ENCODE measurements at regions not wholly inside any gene's neighbourhood (a gene's known extent, or its start where the extent isn't known, plus 50 kb on each side); places are given as distances from the start of the nearest gene placed in this dataset.
"Not testable (repeated sequence)": the region's sequence is repeated elsewhere in the genome, so short reads cannot be mapped to it uniquely, and the experiment has no call there.

GRCh38 chr6:27805347-27805746 lies 106.8 kb downstream of the OR2B2 start:
- Histone ChIP-seq H3K9me3 (replicated peaks; ENCODE audit: control insufficient read depth, low read depth, low read length) (no peaks in the 10 kb centered on the region), H3K36me3 (ENCODE audit: control insufficient read depth, insufficient read depth, low read length) (no peaks in the 10 kb centered on the region), H3K27ac (ENCODE audit: low read length) (no peak overlapping the region), H3K4me3 (ENCODE audit: low read length) (no peak overlapping the region), H3K27me3 (ENCODE audit: control insufficient read depth, insufficient read depth, low read length) (no peaks in the 10 kb centered on the region), H3K4me1 (ENCODE audit: control insufficient read depth, insufficient read depth, low read length) (peaks cover 9% of the 10 kb centered on the region)
- DNase-seq: no peak
- WGBS (ENCODE audit: insufficient coverage): 100% methylated on average over 1 of the region's 2 CpGs

DNA sequence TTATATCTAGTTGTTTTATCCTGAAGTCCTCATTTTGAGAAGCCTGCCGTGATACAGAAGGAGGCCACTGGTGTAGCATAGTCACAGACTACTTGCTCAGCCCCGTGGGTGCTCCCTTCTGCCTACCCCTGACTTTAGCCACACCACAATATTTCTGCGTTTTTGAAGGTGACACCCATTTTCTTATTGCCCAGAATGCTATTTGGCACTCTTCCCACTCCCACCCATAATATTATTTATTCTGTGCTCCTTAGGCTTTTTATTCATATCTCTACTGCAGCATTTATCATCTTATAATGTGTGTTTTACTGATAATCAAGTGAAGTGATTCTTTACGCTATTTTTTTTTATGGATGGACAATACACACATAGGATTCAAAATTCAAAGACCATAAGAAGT lies 107.3 kb downstream of the OR2B2 start:
- Histone ChIP-seq H3K27ac (ENCODE audit: low read length) (no peak overlapping the region), H3K4me1 (ENCODE audit: control insufficient read depth, insufficient read depth, low read length) (peaks cover 9% of the 10 kb centered on the region), H3K36me3 (ENCODE audit: control insufficient read depth, insufficient read depth, low read length) (no peaks in the 10 kb centered on the region), H3K4me3 (ENCODE audit: low read length) (no peak overlapping the region), H3K9me3 (replicated peaks; ENCODE audit: control insufficient read depth, low read depth, low read length) (no peaks in the 10 kb centered on the region), H3K27me3 (ENCODE audit: control insufficient read depth, insufficient read depth, low read length) (no peaks in the 10 kb centered on the region)
- DNase-seq: no peak
- WGBS (ENCODE audit: insufficient coverage): 83% methylated on average over 3 of the region's 4 CpGs

GRCh38 chr6:27800731-27801373 lies 111.3 kb downstream of the OR2B2 start:
- Histone ChIP-seq H3K27ac (ENCODE audit: low read length) (no peak overlapping the region), H3K27me3 (ENCODE audit: control insufficient read depth, insufficient read depth, low read length) (no peaks in the 10 kb centered on the region), H3K4me3 (ENCODE audit: low read length) (no peak overlapping the region), H3K36me3 (ENCODE audit: control insufficient read depth, insufficient read depth, low read length) (no peaks in the 10 kb centered on the region), H3K4me1 (ENCODE audit: control insufficient read depth, insufficient read depth, low read length) (no peaks in the 10 kb centered on the region), H3K9me3 (replicated peaks; ENCODE audit: control insufficient read depth, low read depth, low read length) (no peaks in the 10 kb centered on the region)
- 78% methylated on average over 1 of the region's 2 CpGs for WGBS (ENCODE audit: insufficient coverage)
- no peak for DNase-seq

GRCh38 chr6:27797960-27798359 lies 114.2 kb downstream of the OR2B2 start:
- WGBS (ENCODE audit: insufficient coverage): no CpG with 5 or more reads among the region's 1 CpG
- H3K4me1 ChIP-seq (ENCODE audit: control insufficient read depth, insufficient read depth, low read length): peaks cover 3% of the 10 kb centered on the region
- H3K36me3 ChIP-seq (ENCODE audit: control insufficient read depth, insufficient read depth, low read length): no peaks in the 10 kb centered on the region
- H3K9me3 ChIP-seq (replicated peaks; ENCODE audit: control insufficient read depth, low read depth, low read length): no peaks in the 10 kb centered on the region
- no peaks in the 10 kb centered on the region for H3K27me3 ChIP-seq (ENCODE audit: control insufficient read depth, insufficient read depth, low read length)
- no peak for DNase-seq
- no peak overlapping the region for H3K4me3 ChIP-seq (ENCODE audit: low read length)
- H3K27ac ChIP-seq (ENCODE audit: low read length): no peak overlapping the region

DNA sequence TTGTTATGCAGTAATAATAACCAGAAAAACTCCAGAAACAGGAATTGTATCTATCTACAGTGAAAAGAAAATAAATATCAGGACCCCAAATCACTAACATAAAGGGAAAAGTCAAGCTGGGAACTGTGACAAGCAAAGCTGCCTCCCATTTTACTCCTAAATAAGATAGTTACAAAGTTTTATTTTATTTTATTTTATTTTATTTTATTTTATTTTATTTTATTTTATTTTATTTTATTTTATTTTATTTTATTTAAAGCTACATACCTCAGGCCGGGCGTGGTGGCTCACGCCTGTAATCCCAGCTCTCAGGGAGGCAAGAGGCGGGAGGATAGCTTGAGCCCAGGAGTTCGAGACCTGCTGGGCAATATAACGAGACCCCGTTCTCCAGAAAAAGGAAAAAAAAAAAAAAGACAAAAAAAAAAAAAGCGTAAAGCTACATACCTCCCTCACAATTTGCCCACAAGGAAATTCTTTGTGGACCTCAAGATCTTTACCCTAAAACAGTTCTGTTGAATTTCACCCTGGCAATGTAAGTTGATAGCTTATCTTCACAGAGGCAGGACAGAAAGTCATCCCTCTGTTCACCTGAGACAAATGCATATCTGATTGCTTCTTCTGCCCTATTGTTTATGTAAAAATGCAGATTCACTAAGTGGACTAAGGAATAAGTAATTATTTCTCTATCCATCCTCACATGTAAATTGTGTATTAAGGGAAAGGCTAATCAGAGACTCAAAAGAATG lies 115.3 kb downstream of the OR2B2 start:
- not testable (repeated sequence) for H3K27me3 ChIP-seq (ENCODE audit: control insufficient read depth, insufficient read depth, low read length); H3K36me3 ChIP-seq (ENCODE audit: control insufficient read depth, insufficient read depth, low read length); H3K27ac ChIP-seq (ENCODE audit: low read length); DNase-seq; H3K9me3 ChIP-seq (replicated peaks; ENCODE audit: control insufficient read depth, low read depth, low read length); H3K4me1 ChIP-seq (ENCODE audit: control insufficient read depth, insufficient read depth, low read length); H3K4me3 ChIP-seq (ENCODE audit: low read length)
- WGBS (ENCODE audit: insufficient coverage): no CpG with 5 or more reads among the region's 8 CpGs

GRCh38 chr6:27795697-27796494 lies 116.3 kb downstream of the OR2B2 start:
- H3K4me1 ChIP-seq (ENCODE audit: control insufficient read depth, insufficient read depth, low read length): peaks cover 13% of the 10 kb centered on the region
- peak; percentile 94 for DNase-seq
- no peak overlapping the region for H3K4me3 ChIP-seq (ENCODE audit: low read length)
- WGBS (ENCODE audit: insufficient coverage): no CpG with 5 or more reads among the region's 5 CpGs
- H3K36me3 ChIP-seq (ENCODE audit: control insufficient read depth, insufficient read depth, low read length): no peaks in the 10 kb centered on the region
- H3K9me3 ChIP-seq (replicated peaks; ENCODE audit: control insufficient read depth, low read depth, low read length): no peaks in the 10 kb centered on the region
- peaks cover 2% of the 10 kb centered on the region for H3K27me3 ChIP-seq (ENCODE audit: control insufficient read depth, insufficient read depth, low read length)
- no peak overlapping the region for H3K27ac ChIP-seq (ENCODE audit: low read length)

DNA sequence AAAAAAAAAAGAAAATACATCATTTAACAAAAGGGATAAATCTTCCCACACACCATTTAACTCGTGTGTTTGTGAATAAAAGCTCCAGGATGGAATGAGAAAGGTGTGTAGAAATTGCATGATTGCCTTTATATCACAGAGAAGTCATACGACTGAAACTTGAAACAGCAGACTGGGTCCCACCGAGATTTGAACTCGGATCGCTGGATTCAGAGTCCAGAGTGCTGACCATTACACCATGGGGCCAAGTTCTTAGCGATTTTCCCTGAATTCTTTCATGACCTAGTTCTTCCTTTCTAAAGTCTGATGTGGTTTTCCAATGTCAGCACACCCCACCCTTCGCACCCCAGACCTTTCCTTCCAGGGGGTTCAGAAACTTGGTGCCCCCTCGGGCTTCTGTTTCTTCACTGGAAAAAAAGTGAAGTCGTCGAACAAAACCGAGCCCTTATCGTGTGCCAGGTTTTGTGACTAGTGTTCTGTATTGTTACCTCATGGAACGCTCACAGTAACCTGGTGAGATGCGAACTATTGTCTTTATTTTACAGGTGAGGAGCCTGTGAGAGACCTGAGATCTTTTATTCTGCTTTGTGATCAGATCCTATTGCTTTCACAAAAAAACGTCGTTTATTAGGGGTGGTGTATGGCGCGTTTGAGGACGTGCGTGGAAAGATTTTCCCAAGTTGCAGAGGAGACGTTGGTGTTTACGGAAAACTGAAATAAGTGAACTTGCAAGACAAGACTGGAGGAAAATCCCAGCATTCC lies 120.8 kb downstream of the OR2B2 start:
- WGBS (ENCODE audit: insufficient coverage): 2% methylated on average over 20 of the region's 22 CpGs
- Histone ChIP-seq H3K4me1 (ENCODE audit: control insufficient read depth, insufficient read depth, low read length) (peaks cover 13% of the 10 kb centered on the region), H3K36me3 (ENCODE audit: control insufficient read depth, insufficient read depth, low read length) (no peaks in the 10 kb centered on the region), H3K4me3 (ENCODE audit: low read length) (peak overlapping the region; percentile 54), H3K9me3 (replicated peaks; ENCODE audit: control insufficient read depth, low read depth, low read length) (no peaks in the 10 kb centered on the region), H3K27ac (ENCODE audit: low read length) (peak overlapping the region; percentile 83), H3K27me3 (ENCODE audit: control insufficient read depth, insufficient read depth, low read length) (peaks cover 2% of the 10 kb centered on the region)
- DNase-seq: peak; percentile 91

DNA sequence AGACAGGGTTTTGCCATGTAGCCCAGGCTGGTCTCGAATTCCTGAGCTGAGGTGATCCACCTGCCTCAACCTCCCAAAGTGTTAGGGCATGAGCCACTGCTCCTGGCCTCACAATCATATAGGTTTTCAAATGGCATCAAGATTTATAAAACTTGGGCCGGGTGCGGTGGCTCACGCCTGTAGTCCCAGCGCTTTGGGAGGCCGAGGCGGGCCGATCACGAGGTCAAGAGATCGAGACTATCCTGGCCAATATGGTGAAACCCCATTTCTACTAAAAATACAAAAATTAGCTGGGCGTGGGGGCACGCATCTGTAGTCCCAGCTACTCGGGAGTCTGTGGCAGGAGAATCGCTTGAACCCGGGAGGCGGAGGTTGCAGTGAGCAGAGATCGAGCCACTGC lies 123.8 kb downstream of the OR2B2 start:
- not testable (repeated sequence) for H3K27me3 ChIP-seq (ENCODE audit: control insufficient read depth, insufficient read depth, low read length); H3K4me3 ChIP-seq (ENCODE audit: low read length); H3K36me3 ChIP-seq (ENCODE audit: control insufficient read depth, insufficient read depth, low read length); DNase-seq; H3K9me3 ChIP-seq (replicated peaks; ENCODE audit: control insufficient read depth, low read depth, low read length); H3K27ac ChIP-seq (ENCODE audit: low read length)
- 93% methylated on average over 15 of the region's 17 CpGs for WGBS (ENCODE audit: insufficient coverage)
- H3K4me1 ChIP-seq (ENCODE audit: control insufficient read depth, insufficient read depth, low read length): peaks cover 13% of the 10 kb centered on the region

DNA sequence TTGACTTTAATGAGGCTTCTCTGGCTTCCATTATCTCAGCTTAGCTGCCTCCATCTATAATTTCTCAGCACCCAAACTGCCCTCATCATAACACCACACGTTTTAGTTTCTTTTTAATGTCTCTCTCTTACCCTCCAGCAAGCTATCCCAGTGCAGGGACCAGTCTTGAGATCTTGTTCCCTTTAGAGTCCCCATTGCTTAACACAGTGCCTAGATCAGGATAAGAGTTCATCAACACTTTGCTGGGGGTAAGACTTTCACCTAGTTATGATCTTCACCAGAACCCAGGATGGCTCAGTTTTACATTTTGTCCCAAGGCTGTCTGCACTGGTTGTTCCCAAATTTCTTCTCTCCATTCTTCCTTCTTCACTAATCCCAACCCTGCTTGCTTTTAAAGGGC lies 126.1 kb downstream of the OR2B2 start:
- Histone ChIP-seq H3K4me1 (ENCODE audit: control insufficient read depth, insufficient read depth, low read length) (no peaks in the 10 kb centered on the region), H3K9me3 (replicated peaks; ENCODE audit: control insufficient read depth, low read depth, low read length) (no peaks in the 10 kb centered on the region), H3K4me3 (ENCODE audit: low read length) (no peak overlapping the region), H3K27me3 (ENCODE audit: control insufficient read depth, insufficient read depth, low read length) (peaks cover 2% of the 10 kb centered on the region), H3K27ac (ENCODE audit: low read length) (no peak overlapping the region), H3K36me3 (ENCODE audit: control insufficient read depth, insufficient read depth, low read length) (no peaks in the 10 kb centered on the region)
- DNase-seq: no peak
- WGBS (ENCODE audit: insufficient coverage): 45% methylated on average over 1 of the region's 1 CpG

GRCh38 chr6:27785294-27785693 lies 126.9 kb downstream of the OR2B2 start:
- Histone ChIP-seq H3K9me3 (replicated peaks; ENCODE audit: control insufficient read depth, low read depth, low read length) (no peaks in the 10 kb centered on the region), H3K4me1 (ENCODE audit: control insufficient read depth, insufficient read depth, low read length) (no peaks in the 10 kb centered on the region), H3K4me3 (ENCODE audit: low read length) (no peak overlapping the region), H3K36me3 (ENCODE audit: control insufficient read depth, insufficient read depth, low read length) (no peaks in the 10 kb centered on the region), H3K27ac (ENCODE audit: low read length) (no peak overlapping the region), H3K27me3 (ENCODE audit: control insufficient read depth, insufficient read depth, low read length) (peaks cover 2% of the 10 kb centered on the region)
- DNase-seq: no peak
- no CpG with 5 or more reads among the region's 2 CpGs for WGBS (ENCODE audit: insufficient coverage)

Data from muscle of leg (tissue), 3 donors.